ENCODE measurements at regions not wholly inside any gene's neighbourhood (a gene's known extent, or its start where the extent isn't known, plus 50 kb on each side); places are given as distances from the start of the nearest gene placed in this dataset.

GRCh38 chrX:39827951-39828350, 269.8 kb downstream of the BCOR start:
- in situ Hi-C loops (cut with HindIII; ENCODE audit: low sequenced_read_pairs) = no loop called here
- no peak overlapping the region for H3K4me3 ChIP-seq (ENCODE audit: low read depth, low read length)
- TF ChIP-seq CTCF (IDR thresholded peaks at IDR 0.05; ENCODE audit: low read depth, low read length, missing control alignments) = no peak
- DNase-seq (ENCODE audit: low read depth) = no peak

GRCh38 chrX:39828971-39829370, 268.8 kb downstream of the BCOR start:
- no peak overlapping the region for H3K4me3 ChIP-seq (ENCODE audit: low read depth, low read length)
- DNase-seq (ENCODE audit: low read depth) = no peak
- no peak for TF ChIP-seq CTCF (IDR thresholded peaks at IDR 0.05; ENCODE audit: low read depth, low read length, missing control alignments)
- in situ Hi-C loops (cut with HindIII; ENCODE audit: low sequenced_read_pairs) = no loop called here

- no peak for DNase-seq (ENCODE audit: low read depth)
- H3K4me3 ChIP-seq (ENCODE audit: low read depth, low read length) = no peak overlapping the region
- TF ChIP-seq CTCF (IDR thresholded peaks at IDR 0.05; ENCODE audit: low read depth, low read length, missing control alignments) = no peak
- in situ Hi-C loops (cut with HindIII; ENCODE audit: low sequenced_read_pairs) = no loop called here
Observed at GRCh38 chrX:39829965-39830364, 267.8 kb downstream of the BCOR start.

GRCh38 chrX:39830414-39830813, 267.3 kb downstream of the BCOR start:
- H3K4me3 ChIP-seq (ENCODE audit: low read depth, low read length) = no peak overlapping the region
- TF ChIP-seq CTCF (IDR thresholded peaks at IDR 0.05; ENCODE audit: low read depth, low read length, missing control alignments) = no peak
- in situ Hi-C loops (cut with HindIII; ENCODE audit: low sequenced_read_pairs) = no loop called here
- no peak for DNase-seq (ENCODE audit: low read depth)

GRCh38 chrX:39832211-39832610, 265.5 kb downstream of the BCOR start:
- DNase-seq (ENCODE audit: low read depth) = no peak
- H3K4me3 ChIP-seq (ENCODE audit: low read depth, low read length) = no peak overlapping the region
- TF ChIP-seq CTCF (IDR thresholded peaks at IDR 0.05; ENCODE audit: low read depth, low read length, missing control alignments) = no peak
- in situ Hi-C loops (cut with HindIII; ENCODE audit: low sequenced_read_pairs) = no loop called here

GRCh38 chrX:39834600-39834999, 263.2 kb downstream of the BCOR start:
- in situ Hi-C loops (cut with HindIII; ENCODE audit: low sequenced_read_pairs) = no loop called here
- TF ChIP-seq CTCF (IDR thresholded peaks at IDR 0.05; ENCODE audit: low read depth, low read length, missing control alignments) = no peak
- no peak for DNase-seq (ENCODE audit: low read depth)
- H3K4me3 ChIP-seq (ENCODE audit: low read depth, low read length) = no peak overlapping the region

- no peak overlapping the region for H3K4me3 ChIP-seq (ENCODE audit: low read depth, low read length)
- TF ChIP-seq CTCF (IDR thresholded peaks at IDR 0.05; ENCODE audit: low read depth, low read length, missing control alignments) = no peak
- no peak for DNase-seq (ENCODE audit: low read depth)
- in situ Hi-C loops (cut with HindIII; ENCODE audit: low sequenced_read_pairs) = no loop called here
Observed at GRCh38 chrX:39835241-39835640, 262.5 kb downstream of the BCOR start.
